ENCODE measurements at regions not wholly inside any gene's neighbourhood (a gene's known extent, or its start where the extent isn't known, plus 50 kb on each side); places are given as distances from the start of the nearest gene placed in this dataset.

DNA sequence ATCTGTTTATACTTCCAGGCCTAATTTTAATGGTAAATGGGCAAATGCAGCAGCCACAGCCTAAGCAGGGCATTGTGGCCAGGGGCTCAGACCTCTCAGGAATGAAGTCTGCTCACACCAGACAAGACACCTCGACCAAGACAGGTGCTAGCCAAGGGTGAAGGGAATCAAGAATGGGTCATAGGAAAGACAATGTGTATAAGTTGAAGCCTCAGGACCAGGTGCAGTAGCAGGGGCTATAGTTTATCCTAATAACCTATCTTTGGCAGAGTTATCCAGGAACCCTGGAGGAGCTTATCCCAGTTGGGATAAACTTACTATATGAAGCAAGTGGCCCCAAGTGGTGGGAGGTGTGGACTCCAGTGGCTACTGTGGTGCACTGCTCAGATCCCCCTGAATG lies 165.0 kb upstream of the TAB2 start:
- intact Hi-C loops (cut with DNase I): no loop called here
- Histone ChIP-seq H3K36me3 (no peaks in the 10 kb centered on the region), H3K9me3 (no peaks in the 10 kb centered on the region), H3K27me3 (no peaks in the 10 kb centered on the region), H3K4me3 (no peak overlapping the region), H3K27ac (no peak overlapping the region), H3K4me1 (peaks cover 0 to 20% (median 0%) of the 10 kb centered on the region in 12 donors)
- DNase-seq: no peak
- no peak for TF ChIP-seq POLR2A (IDR thresholded peaks at IDR 0.05)
- TF ChIP-seq, protein P1, sequence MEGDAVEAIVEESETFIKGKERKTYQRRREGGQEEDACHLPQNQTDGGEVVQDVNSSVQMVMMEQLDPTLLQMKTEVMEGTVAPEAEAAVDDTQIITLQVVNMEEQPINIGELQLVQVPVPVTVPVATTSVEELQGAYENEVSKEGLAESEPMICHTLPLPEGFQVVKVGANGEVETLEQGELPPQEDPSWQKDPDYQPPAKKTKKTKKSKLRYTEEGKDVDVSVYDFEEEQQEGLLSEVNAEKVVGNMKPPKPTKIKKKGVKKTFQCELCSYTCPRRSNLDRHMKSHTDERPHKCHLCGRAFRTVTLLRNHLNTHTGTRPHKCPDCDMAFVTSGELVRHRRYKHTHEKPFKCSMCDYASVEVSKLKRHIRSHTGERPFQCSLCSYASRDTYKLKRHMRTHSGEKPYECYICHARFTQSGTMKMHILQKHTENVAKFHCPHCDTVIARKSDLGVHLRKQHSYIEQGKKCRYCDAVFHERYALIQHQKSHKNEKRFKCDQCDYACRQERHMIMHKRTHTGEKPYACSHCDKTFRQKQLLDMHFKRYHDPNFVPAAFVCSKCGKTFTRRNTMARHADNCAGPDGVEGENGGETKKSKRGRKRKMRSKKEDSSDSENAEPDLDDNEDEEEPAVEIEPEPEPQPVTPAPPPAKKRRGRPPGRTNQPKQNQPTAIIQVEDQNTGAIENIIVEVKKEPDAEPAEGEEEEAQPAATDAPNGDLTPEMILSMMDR (IDR thresholded peaks at IDR 0.05): no peak
- 64 to 83% (median 77%) methylated on average over 1 of the region's 1 CpG for WGBS, 4 donors
- ATAC-seq: no peak

DNA sequence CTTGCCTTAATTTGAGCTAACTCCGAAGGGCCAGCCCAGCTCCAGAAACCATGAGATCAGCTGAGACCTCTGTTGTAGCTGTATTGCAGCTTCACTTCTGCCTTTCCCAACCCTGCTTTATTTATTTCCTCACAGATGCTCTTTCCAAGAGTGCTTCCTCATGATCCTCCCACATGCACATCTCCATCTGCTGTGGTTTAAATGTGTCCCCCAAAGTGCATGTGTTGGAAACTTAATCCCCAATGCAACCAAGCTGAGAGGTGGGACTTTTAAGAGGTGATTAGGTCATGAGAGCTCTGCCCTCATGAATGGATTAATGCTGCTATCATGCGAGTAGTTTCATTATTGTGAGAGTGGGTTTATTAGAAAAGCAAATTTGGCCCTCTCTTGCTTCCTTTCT lies 164.4 kb upstream of the TAB2 start:
- no peak overlapping the region for H3K4me3 ChIP-seq
- WGBS, 4 donors: 68 to 91% (median 76%) methylated on average over 2 of the region's 2 CpGs
- H3K27me3 ChIP-seq: no peaks in the 10 kb centered on the region
- no peaks in the 10 kb centered on the region for H3K36me3 ChIP-seq
- ATAC-seq (peak in 1 of 4 donors; percentile 41), DNase-seq (no peak)
- no peak for TF ChIP-seq POLR2A (IDR thresholded peaks at IDR 0.05)
- TF ChIP-seq, protein P1 (IDR thresholded peaks at IDR 0.05): no peak
- no peaks in the 10 kb centered on the region for H3K9me3 ChIP-seq
- peaks cover 0 to 20% (median 0%) of the 10 kb centered on the region in 12 donors for H3K4me1 ChIP-seq
- H3K27ac ChIP-seq: no peak overlapping the region
- intact Hi-C loops (cut with DNase I): no loop called here

DNA sequence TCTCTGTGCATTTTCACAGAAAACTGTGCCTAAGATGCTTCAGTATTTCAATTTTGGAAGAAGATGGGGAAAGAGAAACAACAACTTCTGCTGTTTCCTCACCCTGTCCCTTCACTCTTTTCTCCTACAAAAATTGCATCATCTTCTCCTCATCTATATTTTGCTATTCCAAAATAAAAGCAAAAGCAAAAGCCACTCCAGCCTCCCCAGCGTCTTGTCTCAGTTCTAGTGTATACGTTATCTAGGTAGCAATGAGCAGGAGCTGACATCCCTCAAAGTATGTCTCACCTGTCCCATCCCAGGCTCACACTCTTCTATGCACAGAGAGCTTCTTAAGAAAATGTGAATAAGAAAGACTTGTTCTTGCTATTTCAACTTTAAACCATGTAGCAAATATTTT lies 163.8 kb upstream of the TAB2 start:
- no peaks in the 10 kb centered on the region for H3K36me3 ChIP-seq
- no peak for DNase-seq
- no peak for TF ChIP-seq POLR2A (IDR thresholded peaks at IDR 0.05)
- TF ChIP-seq, protein P1 (IDR thresholded peaks at IDR 0.05): no peak
- no peaks in the 10 kb centered on the region for H3K27me3 ChIP-seq
- H3K9me3 ChIP-seq: no peaks in the 10 kb centered on the region
- peaks cover 0 to 20% (median 0%) of the 10 kb centered on the region in 12 donors for H3K4me1 ChIP-seq
- WGBS, 4 donors: 81 to 88% (median 84%) methylated on average over 2 of the region's 2 CpGs
- ATAC-seq: no peak
- intact Hi-C loops (cut with DNase I): no loop called here
- peak overlapping the region in 1 of 12 donors; percentile 11 for H3K27ac ChIP-seq
- no peak overlapping the region for H3K4me3 ChIP-seq

DNA sequence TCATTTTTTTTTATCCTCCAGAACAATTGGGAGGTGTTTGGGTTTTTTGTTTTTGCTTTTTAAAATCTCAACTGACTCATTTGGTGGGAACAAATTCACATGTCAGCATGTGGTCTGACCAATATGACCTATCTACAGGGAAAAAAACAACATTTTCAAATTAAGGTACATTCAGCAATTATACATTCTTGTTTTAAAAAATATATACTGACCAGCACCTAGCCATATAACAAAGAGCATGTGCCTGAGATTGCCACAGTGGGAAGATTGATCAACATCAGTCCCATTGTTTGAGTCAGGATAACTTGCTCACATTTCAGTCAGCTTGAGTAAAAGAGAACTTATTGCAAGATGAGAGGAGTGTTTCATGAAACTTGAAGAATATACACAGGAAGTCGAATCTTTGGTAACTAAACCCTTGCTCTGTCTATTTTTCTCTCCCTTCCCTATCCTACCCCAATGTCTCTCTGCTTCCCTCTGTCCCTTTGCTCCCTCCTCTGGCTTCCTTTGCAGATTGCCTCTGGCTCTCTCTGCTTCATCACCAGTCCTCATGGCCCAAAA lies 163.2 kb upstream of the TAB2 start:
- ATAC-seq (no peak), DNase-seq (no peak)
- 82 to 90% (median 87%) methylated on average over 1 of the region's 1 CpG for WGBS, 4 donors
- no peaks in the 10 kb centered on the region for H3K36me3 ChIP-seq
- H3K27ac ChIP-seq: no peak overlapping the region
- no peak overlapping the region for H3K4me3 ChIP-seq
- H3K27me3 ChIP-seq: no peaks in the 10 kb centered on the region
- intact Hi-C loops (cut with DNase I): no loop called here
- no peaks in the 10 kb centered on the region for H3K9me3 ChIP-seq
- TF ChIP-seq, protein P1 (IDR thresholded peaks at IDR 0.05): no peak
- TF ChIP-seq POLR2A (IDR thresholded peaks at IDR 0.05): no peak
- peaks cover 0 to 20% (median 0%) of the 10 kb centered on the region in 12 donors for H3K4me1 ChIP-seq
